Adipocyte (in vitro differentiated cells): ENCODE measurements at regions not wholly inside any gene's neighbourhood (a gene's known extent, or its start where the extent isn't known, plus 50 kb on each side); places are given as distances from the start of the nearest gene placed in this dataset.

Experiments used
- DNase-seq: peaks from one replicate; pipeline ENCODE4 v3.0.0-alpha.2; 2015; ENCODE audit warnings: low read depth
- H3K27me3 ChIP-seq: replicated peaks from 2 replicates; pipeline ENCODE4 v1.7.0; 2013; ENCODE audit warnings: mild to moderate bottlenecking, low read length, moderate library complexity; ENCODE audit not compliant: control insufficient read depth, insufficient read depth
- H3K36me3 ChIP-seq: 2 replicates; pipeline ENCODE4 v1.7.0; 2013; ENCODE audit warnings: low read length, mild to moderate bottlenecking, moderate library complexity; ENCODE audit not compliant: control insufficient read depth, insufficient read depth, severe bottlenecking
- H3K4me1 ChIP-seq: 2 replicates; pipeline ENCODE4 v1.7.0; 2013; ENCODE audit warnings: mild to moderate bottlenecking, low read length, moderate library complexity; ENCODE audit not compliant: control insufficient read depth, insufficient read depth
- H3K4me3 ChIP-seq: 2 replicates; pipeline ENCODE4 v1.7.0; 2013; ENCODE audit warnings: mild to moderate bottlenecking, low read length, moderate library complexity
- H3K9ac ChIP-seq: 2 replicates; pipeline ENCODE4 v1.7.0; 2013; ENCODE audit warnings: mild to moderate bottlenecking, low read length, moderate library complexity
- H3K9me3 ChIP-seq: 2 replicates; pipeline ENCODE4 v1.7.0; 2013; ENCODE audit warnings: mild to moderate bottlenecking, low read length, moderate library complexity; ENCODE audit not compliant: control insufficient read depth

DNA sequence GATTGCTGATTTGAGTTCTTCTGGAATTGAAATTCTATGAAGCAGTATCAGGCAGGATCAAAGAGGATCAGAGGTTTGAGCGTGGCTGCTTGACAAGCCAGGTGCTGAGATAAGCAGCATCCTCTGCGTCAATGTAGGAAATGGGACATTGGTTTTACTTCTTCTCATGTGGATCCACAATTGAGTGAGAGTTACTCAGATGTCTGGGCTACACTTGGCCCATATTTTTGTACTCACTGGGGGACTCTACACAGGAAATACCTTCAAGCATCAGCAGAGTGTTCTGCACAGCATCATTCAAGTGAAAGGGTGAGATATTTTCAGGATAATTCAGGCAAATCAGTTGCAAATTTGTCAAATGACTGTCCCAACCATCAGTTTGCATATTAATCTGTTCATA lies 613.9 kb upstream of the ARID1B start:
- H3K27me3 ChIP-seq, result no peaks in the 10 kb centered on the region
- no peak overlapping the region for H3K9ac ChIP-seq
- H3K4me3 ChIP-seq, result no peak overlapping the region
- DNase-seq, result no peak
- no peaks in the 10 kb centered on the region for H3K36me3 ChIP-seq
- H3K9me3 ChIP-seq, result no peaks in the 10 kb centered on the region
- no peaks in the 10 kb centered on the region for H3K4me1 ChIP-seq

DNA sequence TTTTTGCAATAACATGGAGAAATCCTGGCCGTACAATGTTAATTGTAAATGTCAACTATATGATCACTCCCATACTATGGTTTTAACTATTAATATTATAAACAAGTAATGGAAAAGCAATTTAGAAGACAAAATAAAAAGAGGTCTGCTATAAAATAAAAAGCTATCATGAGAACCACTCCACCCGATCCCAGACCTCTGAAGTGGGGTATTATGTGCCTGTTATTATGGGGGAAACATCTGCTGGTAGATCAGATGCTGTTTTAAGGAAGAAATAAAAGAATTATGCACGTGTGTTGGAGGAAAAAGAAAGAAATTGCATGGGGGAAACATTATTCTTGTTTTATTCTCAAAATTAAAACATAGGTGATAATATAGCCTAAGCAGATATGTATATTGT lies 615.7 kb upstream of the ARID1B start:
- H3K9ac ChIP-seq, result no peak overlapping the region
- H3K4me3 ChIP-seq, result no peak overlapping the region
- no peaks in the 10 kb centered on the region for H3K9me3 ChIP-seq
- H3K27me3 ChIP-seq, result no peaks in the 10 kb centered on the region
- H3K36me3 ChIP-seq, result no peaks in the 10 kb centered on the region
- no peak for DNase-seq
- H3K4me1 ChIP-seq, result no peaks in the 10 kb centered on the region

DNA sequence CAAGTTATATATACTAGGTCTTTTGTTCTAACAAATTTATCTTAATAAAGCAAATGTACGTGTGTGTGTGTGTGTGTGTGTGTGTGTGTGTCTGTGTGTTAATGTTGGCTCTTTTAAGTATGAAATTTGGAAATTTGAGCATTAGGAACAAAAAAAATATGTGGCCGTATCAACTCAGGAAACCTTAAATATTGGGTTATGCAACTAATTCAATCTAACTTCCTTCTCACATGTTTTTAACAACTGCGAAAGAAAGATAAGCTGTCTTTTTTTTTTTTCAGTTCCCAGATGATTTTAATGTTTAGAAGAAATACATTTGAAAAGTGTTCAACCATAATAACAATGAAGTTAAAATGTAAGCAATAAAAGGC lies 616.4 kb upstream of the ARID1B start:
- H3K4me3 ChIP-seq, result no peak overlapping the region
- no peaks in the 10 kb centered on the region for H3K9me3 ChIP-seq
- DNase-seq, result no peak
- no peaks in the 10 kb centered on the region for H3K4me1 ChIP-seq
- H3K9ac ChIP-seq, result no peak overlapping the region
- H3K27me3 ChIP-seq, result no peaks in the 10 kb centered on the region
- no peaks in the 10 kb centered on the region for H3K36me3 ChIP-seq

DNA sequence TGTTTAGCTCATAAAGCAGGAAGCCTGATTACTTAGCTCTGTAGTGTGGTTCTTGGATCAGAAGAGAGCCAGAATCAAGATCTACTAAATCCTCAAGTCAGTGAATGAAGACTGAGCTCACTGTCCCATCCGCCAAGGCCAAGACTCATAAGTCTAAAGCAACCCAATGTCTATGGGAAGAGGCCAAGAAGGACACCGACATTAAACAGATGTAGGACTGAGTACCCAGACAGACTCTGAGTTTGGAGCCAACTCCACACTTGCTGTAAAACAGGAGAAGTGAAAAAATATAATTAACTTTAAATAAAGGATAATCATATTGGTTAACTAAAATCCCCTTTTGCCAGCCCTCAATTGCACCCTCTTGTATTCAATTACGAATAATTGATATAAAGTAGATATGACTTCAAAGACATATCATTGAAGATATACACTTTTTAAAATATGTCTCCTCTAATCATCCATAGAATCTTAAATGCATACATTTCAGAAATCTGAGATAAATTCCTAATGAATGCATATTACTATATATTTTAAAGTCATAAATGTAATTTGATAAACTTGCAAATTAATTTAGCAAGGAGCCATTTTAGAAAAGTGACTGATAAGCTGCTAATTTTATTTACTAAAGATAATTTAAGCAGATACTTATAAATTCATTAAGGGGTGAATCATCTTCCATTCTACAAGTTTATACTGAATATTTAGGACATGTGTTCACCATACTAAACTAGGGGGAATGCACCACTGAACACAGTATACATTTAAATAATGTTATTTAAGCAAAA lies 617.0 kb upstream of the ARID1B start:
- Histone ChIP-seq H3K4me1 (no peaks in the 10 kb centered on the region), H3K9ac (no peak overlapping the region), H3K9me3 (no peaks in the 10 kb centered on the region), H3K4me3 (no peak overlapping the region), H3K27me3 (no peaks in the 10 kb centered on the region), H3K36me3 (no peaks in the 10 kb centered on the region)
- DNase-seq, result no peak

DNA sequence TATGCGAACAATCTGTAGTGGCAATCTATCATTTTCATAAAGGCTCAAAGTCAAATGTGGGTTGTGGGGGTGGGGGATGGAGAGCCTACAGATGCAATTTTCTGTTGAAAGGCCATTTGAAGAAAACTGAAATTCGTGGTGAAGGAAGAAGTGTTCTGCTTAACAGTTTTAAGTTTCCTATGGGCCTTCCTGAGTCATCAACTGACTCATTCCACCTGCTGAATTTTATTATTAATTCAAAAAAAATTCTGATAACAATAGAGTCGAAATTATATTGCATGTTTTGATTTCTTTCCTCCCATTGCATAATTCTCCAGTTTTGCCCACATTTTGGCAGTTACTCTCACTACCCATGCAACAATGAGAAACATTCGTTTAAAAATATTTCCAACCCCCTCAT lies 622.3 kb upstream of the ARID1B start:
- Histone ChIP-seq H3K9ac (no peak overlapping the region), H3K4me1 (no peaks in the 10 kb centered on the region), H3K36me3 (no peaks in the 10 kb centered on the region), H3K27me3 (no peaks in the 10 kb centered on the region), H3K4me3 (no peak overlapping the region), H3K9me3 (peaks cover 3% of the 10 kb centered on the region)
- DNase-seq, result no peak

DNA sequence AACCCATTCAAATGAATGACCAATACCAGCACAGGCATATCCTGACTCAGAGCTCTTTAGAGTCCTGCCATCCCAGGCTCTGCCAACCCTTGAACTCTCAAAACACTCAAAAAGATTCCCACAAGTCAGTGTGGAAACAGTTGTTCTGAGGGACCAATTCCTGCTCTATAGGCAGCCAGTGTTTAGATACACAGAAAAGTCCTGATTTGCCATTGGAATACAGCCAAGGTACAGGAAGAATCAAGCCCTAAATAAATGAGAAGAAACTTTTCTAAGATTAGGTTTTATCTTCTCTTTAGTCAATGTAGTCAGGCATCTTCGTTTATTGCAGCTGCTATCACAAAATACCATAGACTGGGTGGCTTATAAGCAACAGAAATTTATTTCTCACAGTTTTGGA lies 626.8 kb upstream of the ARID1B start:
- DNase-seq, result no peak
- H3K4me1 ChIP-seq, result no peaks in the 10 kb centered on the region
- no peaks in the 10 kb centered on the region for H3K27me3 ChIP-seq
- H3K9me3 ChIP-seq, result peaks cover 5% of the 10 kb centered on the region
- H3K36me3 ChIP-seq, result no peaks in the 10 kb centered on the region
- H3K9ac ChIP-seq, result no peak overlapping the region
- H3K4me3 ChIP-seq, result no peak overlapping the region

DNA sequence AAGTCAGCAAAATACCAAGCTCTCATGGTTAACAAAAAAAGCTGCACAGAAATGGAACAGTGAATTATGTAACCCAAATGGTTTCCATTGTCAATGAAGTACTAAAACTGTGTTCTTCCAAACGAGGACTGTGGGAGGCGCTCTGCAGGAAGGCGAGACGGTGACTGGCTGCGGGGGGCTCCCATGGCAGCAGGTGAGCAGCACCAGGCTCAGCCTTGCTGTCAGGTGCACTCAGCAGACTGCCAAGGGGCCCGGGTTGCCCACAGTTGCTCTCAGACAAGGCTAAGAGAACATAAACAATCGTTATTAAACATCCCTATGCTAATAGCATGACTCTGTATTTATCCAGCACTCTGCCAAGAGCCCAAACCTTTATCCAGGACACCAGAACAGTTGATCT lies 630.3 kb upstream of the ARID1B start:
- no peaks in the 10 kb centered on the region for H3K4me1 ChIP-seq
- no peaks in the 10 kb centered on the region for H3K27me3 ChIP-seq
- H3K4me3 ChIP-seq, result no peak overlapping the region
- H3K9ac ChIP-seq, result no peak overlapping the region
- H3K9me3 ChIP-seq, result peaks cover 18% of the 10 kb centered on the region
- no peak for DNase-seq
- H3K36me3 ChIP-seq, result no peaks in the 10 kb centered on the region

DNA sequence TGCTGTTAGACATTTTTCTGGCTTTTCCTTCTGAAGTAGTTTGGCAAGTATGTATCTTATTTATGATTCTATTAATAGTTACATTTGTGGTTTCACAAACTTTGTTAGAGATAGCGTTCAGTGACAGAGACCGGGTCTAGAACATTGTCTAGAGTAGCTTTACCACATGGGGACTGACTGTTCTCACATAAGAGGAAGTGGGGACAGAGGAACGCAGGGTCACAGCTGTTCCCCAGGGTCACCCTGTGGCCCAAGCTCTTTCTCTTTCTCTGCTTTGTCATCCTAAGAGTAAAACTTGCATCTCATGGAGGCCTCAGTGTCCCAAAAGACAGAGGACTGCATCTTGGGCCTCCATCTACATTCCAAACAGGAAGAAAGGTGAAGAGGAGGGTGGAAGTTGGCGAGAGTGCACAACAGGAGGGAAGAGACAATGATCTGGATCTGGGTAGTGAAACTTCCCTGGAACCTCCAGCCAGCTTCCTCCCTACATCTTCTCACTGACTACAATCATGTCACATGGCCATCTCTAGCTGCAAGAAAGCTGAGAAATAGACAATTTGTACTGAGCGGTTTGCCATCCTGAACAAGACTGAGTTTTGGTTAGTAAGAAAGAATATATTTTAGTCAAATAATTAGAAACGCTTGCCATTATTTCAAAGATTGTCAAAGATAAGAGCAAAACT lies 645.8 kb upstream of the ARID1B start:
- DNase-seq, result no peak
- no peak overlapping the region for H3K4me3 ChIP-seq
- H3K4me1 ChIP-seq, result no peaks in the 10 kb centered on the region
- H3K27me3 ChIP-seq, result no peaks in the 10 kb centered on the region
- H3K36me3 ChIP-seq, result no peaks in the 10 kb centered on the region
- H3K9ac ChIP-seq, result no peak overlapping the region
- H3K9me3 ChIP-seq, result no peaks in the 10 kb centered on the region

DNA sequence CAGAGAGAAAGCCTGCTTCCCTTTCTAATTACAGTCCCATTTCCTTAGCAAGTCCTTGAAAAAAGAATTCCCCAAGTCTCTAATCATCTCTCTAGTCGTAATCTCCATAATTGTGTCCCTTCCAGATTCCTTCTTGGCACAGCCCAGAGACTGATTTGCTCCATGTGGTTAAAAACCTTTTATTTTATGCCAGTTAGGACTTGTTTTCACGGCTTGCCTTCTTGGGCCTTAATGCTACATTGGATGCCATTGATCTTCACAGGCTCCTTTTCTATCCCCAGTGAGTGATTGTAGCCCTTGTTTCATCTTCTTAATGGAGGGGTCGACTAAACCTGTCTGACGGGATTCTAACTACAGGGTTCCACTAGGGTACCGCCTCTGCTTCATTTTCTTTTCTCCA lies 650.6 kb upstream of the ARID1B start:
- no peak overlapping the region for H3K4me3 ChIP-seq
- no peak overlapping the region for H3K9ac ChIP-seq
- H3K4me1 ChIP-seq, result no peaks in the 10 kb centered on the region
- DNase-seq, result no peak
- no peaks in the 10 kb centered on the region for H3K36me3 ChIP-seq
- peaks cover 9% of the 10 kb centered on the region for H3K9me3 ChIP-seq
- H3K27me3 ChIP-seq, result no peaks in the 10 kb centered on the region

DNA sequence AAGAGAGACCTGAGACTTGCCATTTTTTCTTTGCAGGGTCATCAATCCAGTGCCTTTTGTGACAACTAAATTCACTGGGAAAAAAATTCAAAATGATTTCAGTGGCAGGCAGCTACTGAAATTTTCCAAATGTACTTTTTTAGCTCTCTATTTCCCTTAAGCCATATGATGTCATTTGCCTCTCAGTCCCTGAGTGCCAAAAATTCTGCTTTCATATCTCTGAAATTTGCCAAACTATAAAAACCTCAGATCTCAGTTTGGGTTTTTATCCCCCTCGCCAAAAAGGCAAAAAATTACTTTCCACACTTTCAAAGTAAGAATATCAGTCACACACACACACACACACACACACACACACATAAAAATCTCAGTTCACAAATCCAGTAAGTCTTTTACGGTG lies 651.3 kb upstream of the ARID1B start:
- Histone ChIP-seq H3K27me3 (no peaks in the 10 kb centered on the region), H3K4me1 (no peaks in the 10 kb centered on the region), H3K9me3 (peaks cover 10% of the 10 kb centered on the region), H3K36me3 (no peaks in the 10 kb centered on the region), H3K4me3 (no peak overlapping the region), H3K9ac (no peak overlapping the region)
- no peak for DNase-seq

DNA sequence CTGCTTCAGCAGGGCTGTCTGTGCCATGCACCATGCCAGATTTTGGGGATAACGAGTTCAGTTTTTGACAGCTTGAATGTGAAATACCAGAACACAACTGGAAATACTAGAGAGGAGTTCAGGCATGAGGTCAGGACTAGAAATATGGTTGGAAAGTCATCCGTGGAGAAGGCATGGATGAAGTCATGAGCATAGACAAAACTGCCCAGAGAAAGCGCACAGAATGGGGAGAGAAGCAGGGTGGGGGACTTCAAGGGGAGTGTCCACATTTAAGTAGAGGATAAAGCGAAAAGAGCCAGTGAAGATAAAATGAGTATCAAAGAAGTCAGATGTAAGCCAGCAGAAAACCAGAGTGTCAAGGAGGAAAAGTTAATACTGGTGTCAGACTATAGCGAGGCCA lies 653.4 kb upstream of the ARID1B start:
- no peak overlapping the region for H3K4me3 ChIP-seq
- no peak overlapping the region for H3K9ac ChIP-seq
- DNase-seq, result no peak
- no peaks in the 10 kb centered on the region for H3K4me1 ChIP-seq
- H3K9me3 ChIP-seq, result peaks cover 14% of the 10 kb centered on the region
- H3K27me3 ChIP-seq, result no peaks in the 10 kb centered on the region
- H3K36me3 ChIP-seq, result no peaks in the 10 kb centered on the region

DNA sequence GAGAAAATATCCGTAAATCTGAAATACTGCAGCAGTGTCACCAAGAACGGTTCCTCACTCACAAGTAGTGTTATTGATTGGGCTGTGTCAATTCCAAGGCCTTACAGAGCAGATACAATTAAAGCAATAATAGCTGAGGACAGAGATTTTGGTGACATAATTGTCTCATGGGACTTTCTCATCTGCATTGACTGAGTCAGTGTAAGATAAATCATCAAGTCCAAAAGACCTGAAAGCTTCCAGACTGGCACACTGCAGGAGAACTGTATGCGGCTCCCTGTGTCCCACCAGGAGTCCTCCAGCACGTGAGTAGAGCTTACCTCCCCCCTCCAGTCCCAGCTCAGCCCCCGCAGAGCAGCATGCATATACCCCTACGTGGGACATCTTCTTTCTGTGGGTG lies 655.2 kb upstream of the ARID1B start:
- no peaks in the 10 kb centered on the region for H3K4me1 ChIP-seq
- no peak for DNase-seq
- H3K36me3 ChIP-seq, result no peaks in the 10 kb centered on the region
- H3K27me3 ChIP-seq, result no peaks in the 10 kb centered on the region
- H3K4me3 ChIP-seq, result no peak overlapping the region
- H3K9me3 ChIP-seq, result peaks cover 18% of the 10 kb centered on the region
- H3K9ac ChIP-seq, result no peak overlapping the region
